ENCODE measurements at regions not wholly inside any gene's neighbourhood (a gene's known extent, or its start where the extent isn't known, plus 50 kb on each side); places are given as distances from the start of the nearest gene placed in this dataset.

DNA sequence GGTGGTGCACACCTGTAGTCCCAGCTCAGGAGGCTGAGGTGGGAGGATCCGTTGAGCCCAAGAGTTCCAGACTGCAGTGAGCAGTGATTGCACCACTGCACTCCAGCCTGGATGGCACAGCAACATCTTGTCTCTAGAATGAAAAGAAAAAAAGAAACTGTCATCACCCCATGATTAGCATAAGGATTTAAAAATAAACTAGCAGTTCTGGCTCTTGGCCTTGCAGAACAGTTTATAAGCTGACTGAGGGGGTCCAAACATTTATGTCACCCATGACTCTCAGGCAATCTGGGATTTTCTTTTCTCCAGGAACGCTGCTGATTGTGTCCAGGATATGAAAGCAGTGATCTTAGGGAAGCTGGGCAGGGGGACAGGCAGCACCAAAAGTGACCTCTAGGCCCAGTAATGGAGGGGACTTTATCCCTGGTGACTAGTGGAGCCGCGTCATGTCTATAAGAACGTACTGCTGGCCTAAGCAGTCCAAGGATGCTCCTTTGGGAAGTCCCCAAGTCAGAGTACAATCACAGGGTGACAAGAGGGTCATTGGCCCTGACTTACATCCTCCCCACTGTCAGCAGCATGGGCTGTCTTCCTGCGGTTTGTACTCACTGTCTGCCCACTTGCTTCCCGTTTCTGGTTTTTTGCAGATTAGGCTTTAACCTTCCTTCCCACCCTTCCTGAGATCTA is 177.4 kb downstream of the ARHGAP12 start:
- no peaks in the 10 kb centered on the region for H3K36me3 Mint-ChIP-seq
- no peak overlapping the region for H3K27ac ChIP-seq (ENCODE audit: low read length)

GRCh38 chr10:31749981-31750840 is 178.4 kb downstream of the ARHGAP12 start:
- ATAC-seq (no peak), DNase-seq (no peak)
- Histone ChIP-seq H3K9me3 (ENCODE audit: control insufficient read depth, insufficient read depth, low read length) (no peaks in the 10 kb centered on the region), H3K4me3 (ENCODE audit: low read length) (no peak overlapping the region), H3K36me3 (ENCODE audit: control insufficient read depth, insufficient read depth, low read length) (no peaks in the 10 kb centered on the region), H3K27ac (ENCODE audit: low read length) (no peak overlapping the region), H3K4me1 (ENCODE audit: control insufficient read depth, insufficient read depth, low read length) (peaks cover 9% of the 10 kb centered on the region), H3K27me3 (ENCODE audit: control insufficient read depth, insufficient read depth, low read length) (no peaks in the 10 kb centered on the region)
- 71% methylated on average over 28 of the region's 28 CpGs for WGBS (ENCODE audit: insufficient coverage)
- Mint-ChIP-seq H3K4me3 (no peak overlapping the region), H3K36me3 (no peaks in the 10 kb centered on the region), H3K27me3 (ENCODE audit: low read depth in 2 of 2) (no peaks in the 10 kb centered on the region), H3K9me3 (no peaks in the 10 kb centered on the region), H3K4me1 (peaks cover 6 to 13% of the 10 kb centered on the region in 2 donors), H3K27ac (no peak overlapping the region)
- intact Hi-C loops (cut with micrococcal nuclease) = no loop called here
- no peak for TF ChIP-seq CTCF (IDR thresholded peaks at IDR 0.05)

More for the DNA sequence above, 177.4 kb downstream of the ARHGAP12 start:
- H3K9me3 ChIP-seq (ENCODE audit: control insufficient read depth, insufficient read depth, low read length) = no peaks in the 10 kb centered on the region
- no peaks in the 10 kb centered on the region for H3K27me3 ChIP-seq (ENCODE audit: control insufficient read depth, insufficient read depth, low read length)
- peaks cover 0 to 6% of the 10 kb centered on the region in 2 donors for H3K4me1 Mint-ChIP-seq
- H3K4me3 Mint-ChIP-seq = no peak overlapping the region
- H3K9me3 Mint-ChIP-seq = no peaks in the 10 kb centered on the region
- TF ChIP-seq CTCF (IDR thresholded peaks at IDR 0.05) = no peak
- H3K36me3 ChIP-seq (ENCODE audit: control insufficient read depth, insufficient read depth, low read length) = no peaks in the 10 kb centered on the region
- H3K4me3 ChIP-seq (ENCODE audit: low read length) = no peak overlapping the region
- intact Hi-C loops (cut with micrococcal nuclease) = no loop called here
- DNase-seq (no peak), ATAC-seq (peak; percentile 35 to 44 (median 40))
- H3K27ac Mint-ChIP-seq = no peak overlapping the region
- 55% methylated on average over 7 of the region's 7 CpGs for WGBS (ENCODE audit: insufficient coverage)
- no peaks in the 10 kb centered on the region for H3K27me3 Mint-ChIP-seq (ENCODE audit: low read depth in 2 of 2)
- peaks cover 6% of the 10 kb centered on the region for H3K4me1 ChIP-seq (ENCODE audit: control insufficient read depth, insufficient read depth, low read length)

DNA sequence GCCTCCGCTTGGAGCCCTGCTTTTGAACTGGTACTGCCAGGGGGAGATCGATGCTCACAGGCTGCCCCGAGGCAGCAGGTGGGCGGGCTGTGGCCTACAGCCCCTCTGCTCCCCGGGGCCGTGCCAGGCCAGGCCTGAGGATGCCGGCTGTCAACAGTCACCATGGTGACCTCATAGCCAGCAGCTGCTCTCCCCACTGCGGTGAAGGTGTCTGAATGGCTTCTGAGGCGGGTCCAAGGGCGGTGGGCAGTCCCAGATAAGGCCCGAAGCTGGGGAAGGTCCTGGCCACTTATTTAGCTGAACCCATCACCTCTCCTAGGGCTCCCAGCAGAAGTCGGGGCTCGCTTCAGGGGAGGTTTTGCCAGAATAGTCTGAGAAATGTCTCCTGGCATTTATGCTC is 179.3 kb downstream of the ARHGAP12 start:
- peaks cover 9% of the 10 kb centered on the region for H3K4me1 ChIP-seq (ENCODE audit: control insufficient read depth, insufficient read depth, low read length)
- WGBS (ENCODE audit: insufficient coverage) = 87% methylated on average over 13 of the region's 13 CpGs
- H3K27me3 ChIP-seq (ENCODE audit: control insufficient read depth, insufficient read depth, low read length) = no peaks in the 10 kb centered on the region
- no peak overlapping the region for H3K4me3 ChIP-seq (ENCODE audit: low read length)
- intact Hi-C loops (cut with micrococcal nuclease) = no loop called here
- Mint-ChIP-seq H3K36me3 (no peaks in the 10 kb centered on the region), H3K27ac (no peak overlapping the region), H3K4me1 (peaks cover 6 to 13% of the 10 kb centered on the region in 2 donors), H3K4me3 (no peak overlapping the region), H3K9me3 (no peaks in the 10 kb centered on the region), H3K27me3 (ENCODE audit: low read depth in 2 of 2) (no peaks in the 10 kb centered on the region)
- H3K27ac ChIP-seq (ENCODE audit: low read length) = no peak overlapping the region
- no peaks in the 10 kb centered on the region for H3K9me3 ChIP-seq (ENCODE audit: control insufficient read depth, insufficient read depth, low read length)
- H3K36me3 ChIP-seq (ENCODE audit: control insufficient read depth, insufficient read depth, low read length) = no peaks in the 10 kb centered on the region
- DNase-seq (no peak), ATAC-seq (no peak)
- no peak for TF ChIP-seq CTCF (IDR thresholded peaks at IDR 0.05)
